ENCODE measurements at regions not wholly inside any gene's neighbourhood (a gene's known extent, or its start where the extent isn't known, plus 50 kb on each side); places are given as distances from the start of the nearest gene placed in this dataset.

DNA sequence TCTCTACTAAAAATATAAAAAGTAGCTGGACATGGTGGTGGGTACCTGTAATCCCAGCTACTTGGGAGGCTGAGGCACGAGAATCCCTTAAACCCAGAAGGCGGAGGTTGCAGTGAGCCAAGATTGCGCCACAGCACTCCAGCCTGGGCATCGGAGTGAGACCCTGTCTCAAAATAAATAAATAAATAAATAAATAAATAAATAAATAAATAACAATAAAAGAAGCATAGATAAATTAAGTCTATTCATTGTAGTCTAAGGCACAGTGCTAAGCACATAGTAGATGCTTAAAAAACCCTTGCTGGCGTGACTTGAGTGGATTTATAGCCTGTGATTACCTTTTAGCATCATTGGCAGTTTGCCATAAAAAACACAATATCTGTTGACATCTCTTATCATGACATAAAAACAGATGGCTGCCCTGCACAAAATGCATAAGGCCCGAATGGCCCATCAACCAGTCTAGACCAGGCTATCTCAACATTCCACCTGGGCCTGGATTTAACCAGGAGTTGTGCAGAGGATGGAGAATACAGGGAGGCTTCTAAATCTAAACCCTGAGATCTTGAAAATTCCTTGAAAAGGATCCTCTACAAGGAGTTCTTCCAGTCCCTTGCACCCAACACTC is 94.9 kb downstream of the PRLHR start:
- no peaks in the 10 kb centered on the region for H3K27me3 ChIP-seq
- H3K27ac ChIP-seq, result no peak overlapping the region
- no peaks in the 10 kb centered on the region for H3K36me3 ChIP-seq
- H3K9me3 ChIP-seq, result no peaks in the 10 kb centered on the region
- ATAC-seq (no peak), DNase-seq (no peak)
- intact Hi-C loops (cut with DNase I), result no loop called here
- WGBS (ENCODE audit: insufficient coverage, low coverage, low lambda C conversion rate, missing lambda C conversion rate), result 77% methylated on average over 6 of the region's 6 CpGs
- H3K4me3 ChIP-seq, result no peak overlapping the region
- H3K4me1 ChIP-seq, result no peaks in the 10 kb centered on the region
- no peak for TF ChIP-seq POLR2A (IDR thresholded peaks at IDR 0.05)
- TF ChIP-seq, protein P1, sequence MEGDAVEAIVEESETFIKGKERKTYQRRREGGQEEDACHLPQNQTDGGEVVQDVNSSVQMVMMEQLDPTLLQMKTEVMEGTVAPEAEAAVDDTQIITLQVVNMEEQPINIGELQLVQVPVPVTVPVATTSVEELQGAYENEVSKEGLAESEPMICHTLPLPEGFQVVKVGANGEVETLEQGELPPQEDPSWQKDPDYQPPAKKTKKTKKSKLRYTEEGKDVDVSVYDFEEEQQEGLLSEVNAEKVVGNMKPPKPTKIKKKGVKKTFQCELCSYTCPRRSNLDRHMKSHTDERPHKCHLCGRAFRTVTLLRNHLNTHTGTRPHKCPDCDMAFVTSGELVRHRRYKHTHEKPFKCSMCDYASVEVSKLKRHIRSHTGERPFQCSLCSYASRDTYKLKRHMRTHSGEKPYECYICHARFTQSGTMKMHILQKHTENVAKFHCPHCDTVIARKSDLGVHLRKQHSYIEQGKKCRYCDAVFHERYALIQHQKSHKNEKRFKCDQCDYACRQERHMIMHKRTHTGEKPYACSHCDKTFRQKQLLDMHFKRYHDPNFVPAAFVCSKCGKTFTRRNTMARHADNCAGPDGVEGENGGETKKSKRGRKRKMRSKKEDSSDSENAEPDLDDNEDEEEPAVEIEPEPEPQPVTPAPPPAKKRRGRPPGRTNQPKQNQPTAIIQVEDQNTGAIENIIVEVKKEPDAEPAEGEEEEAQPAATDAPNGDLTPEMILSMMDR (IDR thresholded peaks at IDR 0.05), result no peak

- Histone ChIP-seq H3K9me3 (no peaks in the 10 kb centered on the region), H3K4me1 (no peaks in the 10 kb centered on the region), H3K36me3 (no peaks in the 10 kb centered on the region), H3K4me3 (no peak overlapping the region), H3K27ac (no peak overlapping the region), H3K27me3 (no peaks in the 10 kb centered on the region)
- TF ChIP-seq, protein P1 (IDR thresholded peaks at IDR 0.05), result no peak
- intact Hi-C loops (cut with DNase I), result no loop called here
- 70% methylated on average over 3 of the region's 3 CpGs for WGBS (ENCODE audit: insufficient coverage, low coverage, low lambda C conversion rate, missing lambda C conversion rate)
- ATAC-seq (no peak), DNase-seq (no peak)
Measured at GRCh38 chr10:118499186-118499585, 96.3 kb downstream of the PRLHR start.

DNA sequence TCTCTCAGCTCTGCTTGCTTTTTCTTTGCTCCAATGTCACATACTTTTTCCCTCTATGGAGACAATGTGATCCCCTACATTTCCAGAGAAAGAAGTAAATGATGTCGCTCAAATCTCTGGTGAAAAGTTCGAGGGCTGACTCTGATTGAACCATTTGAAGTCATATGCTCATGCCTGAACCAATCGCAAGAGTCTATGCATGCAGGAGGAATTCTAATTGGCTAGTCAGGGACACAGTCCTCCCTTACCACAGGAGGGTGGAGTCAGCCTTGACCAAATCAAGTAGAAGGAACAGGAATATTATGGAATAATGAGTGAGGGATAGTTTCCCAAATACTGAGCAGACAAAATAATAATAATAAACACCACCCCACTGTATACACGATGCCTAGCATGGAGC is 96.8 kb downstream of the PRLHR start:
- no peaks in the 10 kb centered on the region for H3K27me3 ChIP-seq
- intact Hi-C loops (cut with DNase I), result no loop called here
- DNase-seq (no peak), ATAC-seq (no peak)
- 51% methylated on average over 4 of the region's 4 CpGs for WGBS (ENCODE audit: insufficient coverage, low coverage, low lambda C conversion rate, missing lambda C conversion rate)
- TF ChIP-seq, protein P1 (IDR thresholded peaks at IDR 0.05), result no peak
- no peak for TF ChIP-seq POLR2A (IDR thresholded peaks at IDR 0.05)
- no peak overlapping the region for H3K27ac ChIP-seq
- H3K36me3 ChIP-seq, result no peaks in the 10 kb centered on the region
- H3K4me3 ChIP-seq, result no peak overlapping the region
- H3K4me1 ChIP-seq, result no peaks in the 10 kb centered on the region
- no peaks in the 10 kb centered on the region for H3K9me3 ChIP-seq

DNA sequence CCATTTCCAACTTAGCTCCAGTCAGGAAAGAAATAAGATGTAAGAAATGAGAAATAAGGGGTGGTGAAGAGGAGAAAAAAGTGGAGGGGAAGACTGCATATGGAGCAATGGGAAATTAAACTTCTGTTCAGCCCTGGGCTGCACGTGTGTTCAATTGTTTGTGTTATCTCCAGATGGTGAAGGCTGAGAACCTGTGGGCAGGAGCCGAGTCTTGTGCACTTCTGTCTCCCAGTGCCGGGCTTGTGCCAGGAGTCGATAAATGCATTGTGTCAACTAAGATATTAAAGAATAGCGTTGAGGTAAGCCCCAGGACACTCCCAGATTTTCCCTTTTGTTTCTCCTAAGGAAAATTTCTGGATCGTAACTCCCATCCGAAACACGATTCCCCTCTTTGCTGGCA is 98.2 kb downstream of the PRLHR start:
- H3K27me3 ChIP-seq, result no peaks in the 10 kb centered on the region
- no peak for DNase-seq
- no peak overlapping the region for H3K4me3 ChIP-seq

More for the DNA sequence above, 98.2 kb downstream of the PRLHR start:
- no peak overlapping the region for H3K27ac ChIP-seq
- intact Hi-C loops (cut with DNase I), result no loop called here
- ATAC-seq, result no peak
- H3K9me3 ChIP-seq, result no peaks in the 10 kb centered on the region
- WGBS (ENCODE audit: insufficient coverage, low coverage, low lambda C conversion rate, missing lambda C conversion rate), result 63% methylated on average over 7 of the region's 8 CpGs
- no peaks in the 10 kb centered on the region for H3K36me3 ChIP-seq
- no peak for TF ChIP-seq POLR2A (IDR thresholded peaks at IDR 0.05)
- TF ChIP-seq, protein P1 (IDR thresholded peaks at IDR 0.05), result no peak
- no peaks in the 10 kb centered on the region for H3K4me1 ChIP-seq
